Osteocyte (in vitro differentiated cells): ENCODE measurements at regions not wholly inside any gene's neighbourhood (a gene's known extent, or its start where the extent isn't known, plus 50 kb on each side); places are given as distances from the start of the nearest gene placed in this dataset.

Source experiments
- DNase-seq: peaks from one replicate; pipeline ENCODE4 v3.0.0; 2021; ENCODE audit warnings: mixed read lengths; ENCODE audit not compliant: unreplicated experiment; ENCODE audit errors: extremely low spot score
- H3K27ac Mint-ChIP-seq: one replicate; pipeline ENCODE4 v1.8.0; 2021; ENCODE audit warnings: mild to moderate bottlenecking, mixed read lengths; ENCODE audit not compliant: unreplicated experiment
- H3K27me3 Mint-ChIP-seq: one replicate; pipeline ENCODE4 v1.8.0; 2021; ENCODE audit warnings: mixed read lengths; ENCODE audit not compliant: unreplicated experiment
- H3K36me3 Mint-ChIP-seq: one replicate; pipeline ENCODE4 v1.8.0; 2021; ENCODE audit warnings: mixed read lengths; ENCODE audit not compliant: unreplicated experiment
- H3K4me1 Mint-ChIP-seq: one replicate; pipeline ENCODE4 v1.8.0; 2021; ENCODE audit warnings: mixed read lengths; ENCODE audit not compliant: unreplicated experiment
- H3K4me3 Mint-ChIP-seq: one replicate; pipeline ENCODE4 v1.8.0; 2021; ENCODE audit warnings: mild to moderate bottlenecking, moderate library complexity, mixed read lengths; ENCODE audit not compliant: unreplicated experiment
- H3K9me3 Mint-ChIP-seq: one replicate; pipeline ENCODE4 v1.8.0; 2021; ENCODE audit warnings: mixed read lengths; ENCODE audit not compliant: unreplicated experiment
- CTCF ChIP-seq: fragments of 200-600 bp; sonication (generic); IDR thresholded peaks from 2 replicates; pipeline ENCODE4 v1.5.0; 2021; ENCODE audit warnings: antibody characterized with exemption, mild to moderate bottlenecking, moderate library complexity

DNA sequence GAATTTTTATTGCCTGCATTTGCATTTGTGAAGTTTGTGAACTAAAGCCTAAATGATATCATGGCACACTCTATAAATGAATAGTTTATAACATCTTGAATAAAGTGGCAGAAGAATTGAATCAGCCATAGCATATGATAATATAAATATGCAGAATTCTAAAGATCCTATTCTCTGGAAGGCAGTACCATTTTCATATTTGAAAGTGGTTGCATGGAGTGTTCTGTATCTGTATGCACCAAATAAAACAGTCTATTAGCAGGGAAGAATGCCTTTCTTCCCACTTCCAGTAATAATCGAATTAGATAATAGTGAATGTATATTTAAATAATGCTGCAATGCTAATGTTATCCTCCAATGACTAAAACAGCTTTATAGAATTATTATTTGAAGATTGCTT lies 57.9 kb upstream of the TRIM67 start:
- Mint-ChIP-seq H3K4me1 (peaks cover 32% of the 10 kb centered on the region), H3K4me3 (no peak overlapping the region), H3K36me3 (peaks cover 2% of the 10 kb centered on the region), H3K27ac (no peak overlapping the region), H3K9me3 (no peaks in the 10 kb centered on the region), H3K27me3 (peaks cover 4% of the 10 kb centered on the region)
- no peak for DNase-seq
- TF ChIP-seq CTCF, result no peak

DNA sequence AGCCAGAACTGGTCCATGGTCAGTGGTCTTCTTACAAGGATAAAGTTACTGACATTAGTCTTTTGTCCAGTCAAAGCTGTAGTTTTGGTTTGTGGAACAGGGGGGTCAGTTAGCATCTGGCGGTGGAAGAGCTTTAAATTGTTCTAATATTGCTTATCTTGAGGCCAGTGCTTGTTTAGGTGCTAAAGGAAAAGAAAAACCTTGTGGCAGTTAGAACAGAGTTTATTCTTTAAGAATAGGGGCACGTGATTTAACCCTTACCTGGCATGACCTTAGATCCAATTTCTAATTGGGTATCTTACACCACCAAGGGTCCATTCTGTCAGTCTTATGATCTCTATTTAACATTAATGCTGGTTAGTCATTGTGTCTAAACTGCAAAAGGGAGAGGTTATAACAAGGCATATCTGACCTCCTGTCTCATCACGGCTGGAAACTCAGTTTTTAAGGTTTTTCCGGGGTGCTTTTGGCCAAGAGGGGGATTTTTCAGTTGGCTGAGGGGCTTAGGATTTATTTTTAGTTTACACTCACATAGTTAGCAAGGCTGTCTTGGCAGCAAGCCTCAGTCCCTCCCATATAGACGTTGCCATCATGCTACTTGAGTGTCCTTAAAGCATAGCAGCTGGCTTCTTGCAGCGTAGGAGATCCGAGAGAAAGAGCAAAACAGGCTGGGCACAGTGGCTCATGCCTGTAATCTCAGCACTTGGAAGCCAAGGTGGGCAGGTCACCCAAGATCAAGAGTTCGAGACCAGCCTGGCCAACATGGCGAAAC lies 60.1 kb upstream of the FAM89A start:
- H3K4me1 Mint-ChIP-seq, result peaks cover 5% of the 10 kb centered on the region
- H3K4me3 Mint-ChIP-seq, result no peak overlapping the region
- peaks cover 2% of the 10 kb centered on the region for H3K36me3 Mint-ChIP-seq
- H3K27me3 Mint-ChIP-seq, result peaks cover 13% of the 10 kb centered on the region
- TF ChIP-seq CTCF, result no peak
- no peak overlapping the region for H3K27ac Mint-ChIP-seq
- DNase-seq, result peak; percentile 42
- no peaks in the 10 kb centered on the region for H3K9me3 Mint-ChIP-seq

DNA sequence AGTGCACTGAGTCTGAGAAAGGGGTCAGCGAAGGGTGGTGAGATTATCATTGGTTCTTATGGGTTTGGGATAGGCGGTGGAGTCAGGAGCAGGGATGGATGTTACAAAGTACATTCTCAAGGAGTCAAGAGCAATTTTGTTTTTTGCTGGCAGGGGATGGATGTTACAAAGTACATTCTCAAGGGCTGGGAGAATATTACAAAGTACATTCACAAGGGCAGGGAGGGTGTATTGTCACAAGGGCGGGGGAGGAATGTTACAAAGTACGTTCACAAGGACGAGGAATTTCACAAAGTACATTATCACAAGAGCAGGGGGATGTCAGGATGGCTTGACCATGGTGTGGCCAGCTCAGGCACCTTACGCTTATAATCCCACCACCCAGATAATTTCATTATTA lies 59.3 kb upstream of the FAM89A start:
- TF ChIP-seq CTCF, result no peak
- H3K4me1 Mint-ChIP-seq, result no peaks in the 10 kb centered on the region
- H3K36me3 Mint-ChIP-seq, result peaks cover 2% of the 10 kb centered on the region
- peak; percentile 30 for DNase-seq
- peaks cover 13% of the 10 kb centered on the region for H3K27me3 Mint-ChIP-seq
- no peak overlapping the region for H3K4me3 Mint-ChIP-seq
- no peaks in the 10 kb centered on the region for H3K9me3 Mint-ChIP-seq
- H3K27ac Mint-ChIP-seq, result no peak overlapping the region

DNA sequence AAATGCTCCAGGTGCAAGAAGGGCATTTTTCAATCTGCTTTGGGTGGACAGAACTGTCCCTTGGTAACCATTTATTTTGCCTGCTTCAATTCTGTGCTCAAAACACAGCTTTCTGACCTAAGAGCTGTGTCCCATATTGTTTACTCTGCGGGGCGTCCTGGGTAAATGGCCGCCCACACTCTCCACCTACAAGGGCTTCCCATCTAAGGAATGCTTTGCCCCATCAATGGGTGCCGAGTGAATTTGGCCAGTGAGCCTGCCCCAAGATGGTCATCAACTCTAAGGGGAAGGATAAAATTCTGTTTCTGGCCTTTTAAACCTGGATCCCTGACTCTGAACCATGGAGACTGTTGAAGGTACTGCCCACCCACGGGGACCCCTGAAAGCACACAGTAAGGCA lies 55.5 kb upstream of the FAM89A start:
- Mint-ChIP-seq H3K4me1 (peaks cover 9% of the 10 kb centered on the region), H3K4me3 (no peak overlapping the region), H3K9me3 (no peaks in the 10 kb centered on the region), H3K27ac (no peak overlapping the region), H3K27me3 (peaks cover 18% of the 10 kb centered on the region), H3K36me3 (peaks cover 2% of the 10 kb centered on the region)
- DNase-seq, result peak; percentile 63
- no peak for TF ChIP-seq CTCF

DNA sequence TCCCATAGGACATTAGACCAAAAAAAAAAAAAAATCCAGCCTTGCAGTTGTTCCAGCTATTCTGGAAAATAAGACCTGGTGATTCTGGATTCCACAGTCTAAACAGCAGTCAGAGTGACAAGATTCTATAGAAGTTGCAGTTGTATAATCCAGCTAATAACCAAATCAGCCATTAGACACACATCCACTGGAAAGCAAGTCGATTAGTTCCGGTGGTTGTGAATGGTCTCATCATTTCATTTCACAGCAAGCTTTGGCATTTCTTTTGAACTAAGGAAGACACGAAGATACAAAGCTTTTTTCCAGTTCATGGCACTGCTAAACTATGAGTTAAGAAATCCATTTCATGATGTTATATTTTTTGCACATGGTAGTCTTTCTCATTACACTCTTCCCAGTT lies 54.4 kb upstream of the FAM89A start:
- no peaks in the 10 kb centered on the region for H3K9me3 Mint-ChIP-seq
- H3K27ac Mint-ChIP-seq, result no peak overlapping the region
- peaks cover 9% of the 10 kb centered on the region for H3K4me1 Mint-ChIP-seq
- H3K27me3 Mint-ChIP-seq, result peaks cover 21% of the 10 kb centered on the region
- H3K36me3 Mint-ChIP-seq, result peaks cover 2% of the 10 kb centered on the region
- H3K4me3 Mint-ChIP-seq, result no peak overlapping the region
- no peak for TF ChIP-seq CTCF
- no peak for DNase-seq
